NCI-H82 (cell line): ENCODE measurements at regions not wholly inside any gene's neighbourhood (a gene's known extent, or its start where the extent isn't known, plus 50 kb on each side); places are given as distances from the start of the nearest gene placed in this dataset.

ENCODE experiments used
- DNase-seq: peaks from one replicate; lab custom pipeline; 2025; lab: John Stamatoyannopoulos, UW

DNA sequence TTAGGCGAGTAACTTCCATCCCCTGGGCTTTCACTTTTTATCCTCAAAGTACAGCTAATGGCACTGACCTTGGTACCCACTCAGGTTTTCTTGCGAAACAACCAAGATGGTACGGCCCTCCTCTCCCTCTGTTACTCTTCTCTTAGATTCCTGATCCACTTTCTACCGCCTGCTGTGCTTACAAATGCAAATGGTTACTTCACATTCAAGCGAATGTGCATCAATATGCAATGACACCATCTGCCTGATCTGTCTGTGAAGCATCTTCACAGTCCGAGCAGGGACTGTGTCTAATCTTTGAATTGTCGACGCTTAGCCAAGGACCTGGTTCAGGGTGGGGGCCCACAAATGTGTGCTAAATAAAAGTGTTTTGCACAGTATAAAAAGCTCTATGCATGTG lies 112.2 kb downstream of the TRIB2 start:
- DNase-seq, result peak; percentile 20

DNA sequence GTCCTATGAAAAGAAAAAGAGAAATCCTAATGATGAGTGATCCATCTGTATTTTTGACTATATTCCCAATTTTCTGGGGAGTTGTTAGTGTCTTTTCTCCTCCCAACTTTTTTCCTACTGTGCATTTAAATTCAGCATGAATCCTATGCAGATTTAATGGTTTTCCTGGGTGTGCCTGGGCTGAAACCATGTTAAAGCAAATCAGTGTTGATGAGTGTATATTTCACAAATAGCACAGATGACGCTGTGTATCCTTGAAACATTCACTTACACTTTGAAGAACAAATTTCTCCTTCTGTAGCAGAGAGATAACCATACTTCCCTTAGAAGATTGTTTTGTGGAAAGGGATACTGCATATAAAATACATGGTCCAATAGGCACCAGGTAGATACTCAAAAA lies 114.3 kb downstream of the TRIB2 start:
- no peak for DNase-seq

- DNase-seq, result no peak
These were observed 117.5 kb downstream of the TRIB2 start for GRCh38 chr2:12834239-12834638.

DNA sequence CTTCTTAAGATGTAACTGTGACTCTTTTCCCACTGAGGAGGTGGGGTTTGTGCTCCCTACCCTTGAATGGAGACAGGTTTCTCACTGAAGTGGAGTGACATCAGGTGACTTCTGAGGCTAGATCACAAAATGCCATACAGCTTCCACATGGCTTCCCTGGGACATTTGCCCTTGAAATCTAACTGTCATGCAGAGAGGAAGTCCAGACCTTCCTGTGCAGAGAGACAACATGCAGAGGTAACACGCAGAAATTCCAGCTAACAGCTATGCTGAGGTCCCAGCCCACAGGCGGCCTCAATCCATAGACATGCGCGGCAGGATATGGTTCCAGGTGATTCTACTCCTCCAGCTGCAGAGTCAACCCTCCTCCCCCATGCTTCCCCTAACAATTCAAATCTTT lies 119.0 kb downstream of the TRIB2 start:
- DNase-seq, result no peak

DNA sequence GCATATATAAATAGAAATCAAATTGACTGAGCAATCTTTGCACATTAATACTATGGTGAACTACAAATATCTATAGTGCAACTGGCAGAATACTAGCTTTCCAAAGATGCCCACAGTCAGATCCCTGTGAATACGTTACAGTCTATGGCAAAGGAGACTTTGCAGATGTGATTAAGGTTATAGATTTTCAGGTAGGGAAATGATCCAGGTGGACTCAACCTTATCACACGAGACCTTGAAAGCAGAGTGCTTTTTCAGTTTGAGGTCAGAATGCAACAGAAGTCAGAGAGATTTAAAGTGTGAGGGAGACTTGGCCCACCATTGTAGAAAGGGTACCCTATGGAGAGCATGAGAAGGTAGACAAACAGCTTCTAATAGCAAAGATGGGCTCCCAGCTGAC lies 122.6 kb downstream of the TRIB2 start:
- no peak for DNase-seq

DNA sequence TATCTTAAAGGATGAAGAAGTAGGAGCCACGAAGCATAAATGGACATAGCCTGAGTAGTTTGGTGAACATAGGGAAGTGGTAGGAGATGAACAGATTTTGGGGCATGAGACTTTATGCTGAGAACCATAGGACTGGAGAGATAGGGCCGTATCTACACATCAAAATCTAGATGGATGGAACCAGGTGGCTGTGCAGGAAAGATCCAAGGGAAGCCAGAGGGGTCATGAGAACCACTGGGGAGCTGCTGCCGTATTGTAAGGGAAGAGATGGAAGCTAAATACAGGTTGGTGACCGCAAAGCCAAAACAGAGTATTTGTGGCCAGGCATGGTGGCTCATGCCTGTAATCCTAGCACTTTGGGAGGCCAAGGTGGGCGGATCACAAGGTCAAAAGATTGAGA lies 124.3 kb downstream of the TRIB2 start:
- no peak for DNase-seq

- no peak for DNase-seq
These were observed 126.2 kb downstream of the TRIB2 start for GRCh38 chr2:12842917-12843316.

DNA sequence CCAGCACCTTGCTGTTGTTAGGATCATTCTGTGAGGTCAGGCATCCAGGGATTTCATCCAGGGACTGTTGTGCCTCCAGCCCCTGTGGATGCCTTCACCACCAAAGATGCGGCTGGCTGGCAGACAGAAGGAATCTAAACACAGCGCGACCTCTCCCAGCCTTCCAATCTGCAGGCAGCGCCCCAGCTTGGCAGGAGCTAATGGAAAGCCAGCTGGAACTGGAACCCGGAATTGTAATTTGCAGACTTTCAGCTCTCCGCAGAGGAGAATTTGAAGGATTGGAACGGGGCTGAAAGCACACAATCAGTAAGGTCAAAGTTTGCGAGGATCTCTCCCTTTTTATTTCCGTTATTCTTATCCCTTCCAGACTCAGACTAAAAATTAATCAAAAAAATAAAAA lies 127.8 kb downstream of the TRIB2 start:
- no peak for DNase-seq

DNA sequence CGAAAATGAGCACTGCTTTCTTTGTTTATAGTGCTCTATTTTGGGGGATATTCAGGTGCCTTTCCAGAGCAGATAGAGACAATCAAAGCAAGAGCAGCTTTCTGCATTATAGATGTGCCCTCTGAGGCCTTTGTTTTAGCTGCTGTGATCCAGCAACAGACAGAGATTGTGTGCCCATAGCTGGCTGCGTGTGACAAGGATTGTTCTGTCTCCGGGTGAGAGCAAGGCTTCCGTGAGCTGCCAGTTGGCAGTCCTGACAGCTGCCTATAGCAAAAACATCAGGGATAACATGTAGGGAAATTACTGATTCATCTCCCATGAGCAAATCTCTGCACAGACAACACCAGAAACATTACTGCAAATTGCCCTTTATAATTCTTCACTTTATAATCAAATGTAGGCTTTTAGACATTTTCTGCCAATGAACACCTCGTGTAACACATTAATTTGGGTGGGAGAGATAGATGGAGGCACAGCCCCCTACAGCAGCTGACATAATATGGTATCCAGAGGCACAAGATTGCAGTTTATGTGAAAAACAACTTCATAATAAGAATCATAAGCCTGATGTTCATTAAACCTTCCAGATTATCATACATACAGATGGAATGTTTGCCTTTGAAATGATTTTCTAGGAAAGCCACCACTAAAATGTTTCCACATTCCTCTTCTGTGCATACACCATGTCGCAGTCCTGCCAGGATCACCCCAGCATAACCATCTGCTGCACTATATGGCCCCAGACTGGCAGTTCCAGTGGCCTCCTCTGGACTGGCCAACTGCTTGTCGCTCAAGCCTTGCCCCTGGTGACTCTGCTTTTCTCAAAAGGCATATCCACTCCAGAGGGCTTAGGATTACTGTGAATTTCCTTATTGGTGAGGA lies 131.2 kb downstream of the TRIB2 start:
- no peak for DNase-seq

DNA sequence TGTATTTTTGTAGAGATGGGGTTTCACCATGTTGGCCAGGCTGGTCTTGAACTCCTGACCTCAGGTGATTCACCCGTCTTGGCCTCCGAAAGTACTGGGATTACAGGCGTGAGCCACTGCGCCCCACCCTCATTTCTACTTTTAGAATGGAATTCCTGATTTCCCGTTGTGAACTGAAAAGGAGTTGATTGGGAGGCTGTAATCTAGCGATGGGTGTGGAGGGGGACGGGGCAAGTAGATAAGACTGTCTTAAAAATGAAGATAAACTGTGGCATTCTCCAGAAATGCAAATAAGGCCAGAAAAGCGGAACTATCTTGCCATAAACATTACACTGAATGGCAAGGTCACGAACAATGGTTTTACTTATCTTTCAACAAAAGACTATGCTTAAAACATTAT lies 135.4 kb downstream of the TRIB2 start:
- no peak for DNase-seq

DNA sequence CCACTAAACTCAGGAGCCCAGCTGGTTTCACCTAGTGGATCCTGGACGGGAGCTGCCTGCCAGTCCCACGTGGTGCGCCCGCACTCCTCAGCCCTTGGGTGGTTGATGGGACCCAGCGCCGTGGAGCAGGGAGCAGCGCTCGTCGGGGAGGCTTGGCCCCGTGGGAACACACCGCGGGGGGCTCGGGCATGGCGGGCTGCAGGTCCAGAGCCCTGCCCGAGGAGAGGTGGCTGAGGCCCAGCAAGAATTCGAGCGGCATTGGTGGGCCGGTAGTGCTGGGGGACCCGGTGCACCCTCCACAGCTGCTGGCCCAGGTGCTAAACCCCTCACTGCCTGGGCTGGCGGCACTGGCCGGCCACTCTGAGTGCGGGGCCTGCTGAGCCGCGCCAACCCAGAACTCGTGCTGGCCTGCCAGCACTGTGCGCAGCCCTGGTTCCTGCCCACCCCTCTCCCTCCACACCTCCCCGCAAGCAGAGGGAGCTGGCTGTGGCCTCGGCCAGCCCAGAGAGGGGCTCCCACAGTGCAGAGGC lies 137.3 kb downstream of the TRIB2 start:
- no peak for DNase-seq

GRCh38 chr2:12855508-12855907 lies 138.8 kb downstream of the TRIB2 start:
- no peak for DNase-seq

GRCh38 chr2:12856934-12857601 lies 140.3 kb downstream of the TRIB2 start:
- DNase-seq, result no peak

- no peak for DNase-seq
These were observed 141.2 kb downstream of the TRIB2 start for GRCh38 chr2:12857891-12858290.

GRCh38 chr2:12858786-12859185 lies 142.1 kb downstream of the TRIB2 start:
- no peak for DNase-seq

DNA sequence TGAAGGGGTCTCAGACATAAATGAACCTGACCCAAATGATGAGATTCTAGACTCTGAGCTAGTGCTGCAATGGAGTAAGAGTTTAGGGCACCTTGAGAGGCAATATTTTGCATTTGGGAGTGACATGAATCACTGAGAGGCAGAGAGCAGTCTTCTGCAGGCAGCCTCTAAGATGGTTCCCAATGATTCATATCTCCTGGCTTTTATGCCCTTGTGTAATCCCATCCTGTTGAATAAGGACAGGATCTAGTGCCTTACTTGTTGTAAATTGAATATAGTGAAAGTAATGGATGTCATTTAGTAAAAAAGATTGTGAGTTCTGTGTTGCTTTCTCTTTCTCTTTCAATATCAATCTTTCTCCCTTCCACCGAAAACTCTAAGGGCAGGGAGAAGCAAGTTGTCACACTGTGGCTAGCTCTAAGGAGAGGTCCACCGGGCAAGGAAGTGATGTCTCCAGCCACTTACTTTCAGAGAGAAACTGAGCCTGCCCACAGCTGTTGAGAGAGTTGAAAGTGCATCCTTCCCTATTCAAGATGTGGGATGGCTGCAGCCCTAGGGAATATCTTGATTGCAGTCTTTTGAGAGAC lies 144.7 kb downstream of the TRIB2 start:
- no peak for DNase-seq

GRCh38 chr2:12862541-12862940 lies 145.8 kb downstream of the TRIB2 start:
- no peak for DNase-seq

GRCh38 chr2:12863937-12864336 lies 147.2 kb downstream of the TRIB2 start:
- DNase-seq, result no peak

- no peak for DNase-seq
These were observed 151.0 kb downstream of the TRIB2 start for GRCh38 chr2:12867631-12868287.

DNA sequence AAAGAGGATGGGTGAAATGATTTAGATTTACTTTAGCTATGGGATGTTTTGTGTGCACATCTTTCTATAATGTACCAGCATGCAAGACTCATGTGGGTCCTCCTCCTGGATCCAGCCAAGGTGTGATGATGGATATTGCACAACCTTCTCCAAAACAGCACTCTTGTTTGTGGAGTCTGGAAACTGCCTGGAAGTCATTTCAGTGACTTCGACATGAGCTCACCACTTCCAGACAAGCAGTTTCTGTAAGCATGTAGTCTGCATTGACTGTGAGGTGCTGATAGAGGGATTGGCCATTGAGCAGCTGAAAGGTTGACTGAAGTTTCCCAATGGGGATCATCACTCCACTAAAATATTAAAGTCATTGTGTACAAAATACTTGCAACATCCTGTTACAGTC lies 154.0 kb downstream of the TRIB2 start:
- DNase-seq, result no peak

GRCh38 chr2:12871694-12872315 lies 155.1 kb downstream of the TRIB2 start:
- no peak for DNase-seq

GRCh38 chr2:12877761-12878160 lies 161.0 kb downstream of the TRIB2 start:
- peak; percentile 84 for DNase-seq
